ENCODE measurements at regions not wholly inside any gene's neighbourhood (a gene's known extent, or its start where the extent isn't known, plus 50 kb on each side); places are given as distances from the start of the nearest gene placed in this dataset.

DNA sequence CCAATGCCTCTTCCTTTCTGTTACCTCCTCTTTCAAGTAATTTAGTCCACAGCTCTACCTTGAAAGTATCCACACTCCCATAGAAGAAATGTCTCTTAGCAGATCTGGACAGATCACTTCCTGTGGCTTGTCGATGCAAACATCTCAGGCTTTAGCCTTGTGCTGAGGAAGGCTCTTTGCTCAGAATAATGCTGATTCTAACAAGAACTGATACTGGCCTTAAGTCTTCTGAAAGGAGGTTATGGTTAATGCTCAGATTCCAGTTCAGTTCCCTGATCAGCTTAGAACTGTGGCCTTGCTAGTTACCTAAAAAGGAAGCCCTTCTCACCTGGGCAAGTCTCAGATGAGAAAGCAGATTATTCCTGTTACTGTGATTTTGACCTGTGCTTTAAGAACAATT lies 230.1 kb upstream of the FAT4 start (continued):
- no peak for TF ChIP-seq ZFX (IDR thresholded peaks at IDR 0.05)
- TF ChIP-seq SRF (IDR thresholded peaks at IDR 0.05; ENCODE audit: low read depth) = no peak
- TF ChIP-seq POLR2AphosphoS5 (IDR thresholded peaks at IDR 0.05; ENCODE audit: low read depth, low read length) = no peak
- TF ChIP-seq JUND (IDR thresholded peaks at IDR 0.05) = no peak
- TF ChIP-seq, protein P1, sequence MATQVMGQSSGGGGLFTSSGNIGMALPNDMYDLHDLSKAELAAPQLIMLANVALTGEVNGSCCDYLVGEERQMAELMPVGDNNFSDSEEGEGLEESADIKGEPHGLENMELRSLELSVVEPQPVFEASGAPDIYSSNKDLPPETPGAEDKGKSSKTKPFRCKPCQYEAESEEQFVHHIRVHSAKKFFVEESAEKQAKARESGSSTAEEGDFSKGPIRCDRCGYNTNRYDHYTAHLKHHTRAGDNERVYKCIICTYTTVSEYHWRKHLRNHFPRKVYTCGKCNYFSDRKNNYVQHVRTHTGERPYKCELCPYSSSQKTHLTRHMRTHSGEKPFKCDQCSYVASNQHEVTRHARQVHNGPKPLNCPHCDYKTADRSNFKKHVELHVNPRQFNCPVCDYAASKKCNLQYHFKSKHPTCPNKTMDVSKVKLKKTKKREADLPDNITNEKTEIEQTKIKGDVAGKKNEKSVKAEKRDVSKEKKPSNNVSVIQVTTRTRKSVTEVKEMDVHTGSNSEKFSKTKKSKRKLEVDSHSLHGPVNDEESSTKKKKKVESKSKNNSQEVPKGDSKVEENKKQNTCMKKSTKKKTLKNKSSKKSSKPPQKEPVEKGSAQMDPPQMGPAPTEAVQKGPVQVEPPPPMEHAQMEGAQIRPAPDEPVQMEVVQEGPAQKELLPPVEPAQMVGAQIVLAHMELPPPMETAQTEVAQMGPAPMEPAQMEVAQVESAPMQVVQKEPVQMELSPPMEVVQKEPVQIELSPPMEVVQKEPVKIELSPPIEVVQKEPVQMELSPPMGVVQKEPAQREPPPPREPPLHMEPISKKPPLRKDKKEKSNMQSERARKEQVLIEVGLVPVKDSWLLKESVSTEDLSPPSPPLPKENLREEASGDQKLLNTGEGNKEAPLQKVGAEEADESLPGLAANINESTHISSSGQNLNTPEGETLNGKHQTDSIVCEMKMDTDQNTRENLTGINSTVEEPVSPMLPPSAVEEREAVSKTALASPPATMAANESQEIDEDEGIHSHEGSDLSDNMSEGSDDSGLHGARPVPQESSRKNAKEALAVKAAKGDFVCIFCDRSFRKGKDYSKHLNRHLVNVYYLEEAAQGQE (IDR thresholded peaks at IDR 0.05; ENCODE audit: low read depth) = no peak

DNA sequence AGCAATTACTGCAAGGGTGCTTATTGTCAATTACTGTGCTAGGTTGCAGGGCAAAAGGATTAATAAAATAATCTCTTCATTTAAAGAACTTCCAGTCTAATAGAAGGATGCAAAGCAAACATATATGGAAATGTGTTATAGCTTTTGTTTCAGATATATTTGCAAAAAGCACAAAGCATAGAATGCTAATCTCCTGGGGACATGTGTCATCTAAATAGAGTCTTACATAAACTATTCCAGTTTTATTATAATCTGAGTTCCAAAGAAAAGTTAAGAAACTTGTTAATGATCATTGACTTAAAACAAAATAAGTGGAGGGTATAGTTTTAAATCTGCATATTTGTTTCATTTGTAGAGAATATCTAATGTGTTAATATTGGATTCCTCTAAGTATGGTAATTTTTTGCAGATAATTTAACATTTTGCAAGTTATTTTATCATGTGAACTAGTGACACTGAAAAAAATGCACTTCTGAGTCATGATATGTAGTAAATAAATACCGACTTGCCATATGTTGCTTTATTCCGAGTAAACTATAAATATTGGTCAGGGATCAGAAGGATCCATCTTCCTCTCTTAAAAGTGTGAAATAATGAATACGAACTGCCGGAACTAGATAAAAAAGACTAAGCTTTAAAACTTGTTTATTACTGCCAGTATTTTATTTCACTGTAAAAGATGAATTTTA lies 231.9 kb upstream of the FAT4 start:
- ChIA-PET POLR2A (no interaction called here), RAD21 (ENCODE audit: low non-redundant PET in 1 of 2, low total read pairs in 2 of 2, uncharacterized antibody in 2 of 2, unreplicated experiment in 2 of 2) (no interaction called here), CTCF (no interaction called here)
- Histone ChIP-seq H3K4me1 (ENCODE audit: control insufficient read depth in 1 of 2, insufficient read depth in 2 of 2, low read length in 2 of 2) (no peaks in the 10 kb centered on the region), H3K27me3 (ENCODE audit: insufficient read depth, low read length) (no peaks in the 10 kb centered on the region), H3K4me2 (ENCODE audit: low read length) (no peak overlapping the region), H3K9me3 (ENCODE audit: control insufficient read depth in 1 of 2, insufficient read depth in 1 of 2, low read depth in 1 of 2, low read length in 2 of 2) (no peaks in the 10 kb centered on the region), H3K36me3 (ENCODE audit: control insufficient read depth in 1 of 2, insufficient read depth in 2 of 2, low read length in 2 of 2) (no peaks in the 10 kb centered on the region), H4K20me1 (ENCODE audit: insufficient read depth) (no peaks in the 10 kb centered on the region), H3K79me2 (ENCODE audit: insufficient read depth, low read length) (no peaks in the 10 kb centered on the region), H3K9ac (ENCODE audit: low read length) (no peak overlapping the region), H3K27ac (ENCODE audit: low read depth, low read length) (no peak overlapping the region), H3K9me2 (ENCODE audit: insufficient read depth) (no peaks in the 10 kb centered on the region), H2AFZ (ENCODE audit: low read depth, low read length, poor library complexity, severe bottlenecking) (no peak overlapping the region), H3K4me3 (replicated peaks in 1 of 2; ENCODE audit: low read depth in 1 of 2, low read length in 2 of 2) (no peak overlapping the region)
- ATAC-seq = no peak
- no peak for DNase-seq (ENCODE audit: low read depth, low spot score)
- no TSS peak for BruUV-seq (replicated peaks)
- TF ChIP-seq POLR2A (IDR thresholded peaks at IDR 0.05; ENCODE audit: borderline replicate concordance, extremely low read depth, insufficient read depth, insufficient read length) = no peak
- TF ChIP-seq SRF (IDR thresholded peaks at IDR 0.05; ENCODE audit: low read depth) = no peak
- TF ChIP-seq JUND (IDR thresholded peaks at IDR 0.05) = no peak
- no peak for TF ChIP-seq RAD21 (IDR thresholded peaks at IDR 0.05; ENCODE audit: low read depth)
- TF ChIP-seq EZH2phosphoT487 (IDR thresholded peaks at IDR 0.05; ENCODE audit: borderline replicate concordance) = no peak
- TF ChIP-seq CBX3 (IDR thresholded peaks at IDR 0.05; ENCODE audit: low read depth) = no peak
- TF ChIP-seq, protein P2, sequence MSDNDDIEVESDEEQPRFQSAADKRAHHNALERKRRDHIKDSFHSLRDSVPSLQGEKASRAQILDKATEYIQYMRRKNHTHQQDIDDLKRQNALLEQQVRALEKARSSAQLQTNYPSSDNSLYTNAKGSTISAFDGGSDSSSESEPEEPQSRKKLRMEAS (IDR thresholded peaks at IDR 0.05) = no peak
- TF ChIP-seq YY1 (IDR thresholded peaks at IDR 0.05; ENCODE audit: extremely low read depth, insufficient replicate concordance, low read depth, low read length) = no peak
- no peak for TF ChIP-seq SIN3A (IDR thresholded peaks at IDR 0.05; ENCODE audit: low read depth)
- no peak for TF ChIP-seq EZH2 (IDR thresholded peaks at IDR 0.05)
- TF ChIP-seq, protein P3, sequence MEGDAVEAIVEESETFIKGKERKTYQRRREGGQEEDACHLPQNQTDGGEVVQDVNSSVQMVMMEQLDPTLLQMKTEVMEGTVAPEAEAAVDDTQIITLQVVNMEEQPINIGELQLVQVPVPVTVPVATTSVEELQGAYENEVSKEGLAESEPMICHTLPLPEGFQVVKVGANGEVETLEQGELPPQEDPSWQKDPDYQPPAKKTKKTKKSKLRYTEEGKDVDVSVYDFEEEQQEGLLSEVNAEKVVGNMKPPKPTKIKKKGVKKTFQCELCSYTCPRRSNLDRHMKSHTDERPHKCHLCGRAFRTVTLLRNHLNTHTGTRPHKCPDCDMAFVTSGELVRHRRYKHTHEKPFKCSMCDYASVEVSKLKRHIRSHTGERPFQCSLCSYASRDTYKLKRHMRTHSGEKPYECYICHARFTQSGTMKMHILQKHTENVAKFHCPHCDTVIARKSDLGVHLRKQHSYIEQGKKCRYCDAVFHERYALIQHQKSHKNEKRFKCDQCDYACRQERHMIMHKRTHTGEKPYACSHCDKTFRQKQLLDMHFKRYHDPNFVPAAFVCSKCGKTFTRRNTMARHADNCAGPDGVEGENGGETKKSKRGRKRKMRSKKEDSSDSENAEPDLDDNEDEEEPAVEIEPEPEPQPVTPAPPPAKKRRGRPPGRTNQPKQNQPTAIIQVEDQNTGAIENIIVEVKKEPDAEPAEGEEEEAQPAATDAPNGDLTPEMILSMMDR (IDR thresholded peaks at IDR 0.05 in 2 of 3, conservative IDR thresholded peaks at IDR 0.05 in 1 of 3; ENCODE audit: borderline replicate concordance in 1 of 3, insufficient read depth in 1 of 3, low read depth in 2 of 3, low read length in 2 of 3) = no peak
- intact Hi-C loops (cut with micrococcal nuclease) = no loop called here

All from HCT116 (cell line).